Stomach (tissue), 4 donors: ENCODE measurements at regions not wholly inside any gene's neighbourhood (a gene's known extent, or its start where the extent isn't known, plus 50 kb on each side); places are given as distances from the start of the nearest gene placed in this dataset.

Experiments
- CTCF ChIP-seq, 7 experiments: fragments of 450-650 bp in 4 of 7; fragments of 200-600 bp in 3 of 7; sonication (generic) in 3 of 7; IDR thresholded peaks; one replicate each; pipeline ENCODE4 v1.5.1; 2016 to 2019; ENCODE audit warnings: antibody characterized with exemption in 7 of 7, control low read depth in 2 of 7, mild to moderate bottlenecking in 1 of 7
- EP300 ChIP-seq: sonication (generic); formaldehyde crosslinking; IDR thresholded peaks from one replicate; pipeline ENCODE4 v1.6.1; 2017; ENCODE audit warnings: antibody characterized with exemption
- POLR2A ChIP-seq, 4 donors: fragments of 450-650 bp; IDR thresholded peaks; one replicate each; pipeline ENCODE4 v1.6.1; 2016; ENCODE audit warnings: antibody characterized with exemption in 4 of 4, control low read depth in 2 of 4, mild to moderate bottlenecking in 1 of 4, moderate library complexity in 1 of 4

DNA sequence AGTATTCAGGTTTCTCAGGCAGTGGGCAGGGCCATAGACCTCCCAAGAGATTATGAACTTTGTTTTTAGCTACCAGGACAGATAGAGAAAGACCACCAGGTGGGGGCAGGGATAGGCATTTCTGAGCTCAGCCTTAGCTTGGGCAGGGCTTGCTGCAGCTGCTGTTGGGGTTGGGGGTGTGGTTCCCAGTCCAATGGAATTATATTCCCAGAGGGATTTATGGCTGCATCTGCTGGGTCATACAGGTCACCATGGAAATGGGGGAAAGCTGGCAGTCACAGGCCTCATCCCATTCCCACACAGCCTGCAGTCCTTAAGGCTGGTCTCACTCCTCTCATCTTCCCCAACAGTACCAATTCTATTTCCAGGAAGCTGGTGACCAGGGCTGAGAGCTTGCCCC, 144.6 kb upstream of the ZPLD1 start:
- TF ChIP-seq POLR2A (IDR thresholded peaks at IDR 0.05) (no peak), CTCF (IDR thresholded peaks at IDR 0.05) (no peak), EP300 (no peak)
